OCI-LY3 (cell line): ENCODE measurements at regions not wholly inside any gene's neighbourhood (a gene's known extent, or its start where the extent isn't known, plus 50 kb on each side); places are given as distances from the start of the nearest gene placed in this dataset.

Experiments used
- EZH2phosphoT487 ChIP-seq: fragments of 200-600 bp; shearing (Covaris generic); IDR thresholded peaks from 2 replicates; pipeline ENCODE4 v1.6.1; 2018; ENCODE audit warnings: antibody characterized with exemption, mixed run types, low read depth
- TF ChIP-seq, protein P1 (sequence below): fragments of 200-600, 300-600 bp; sonication (generic); IDR thresholded peaks from 2 replicates; pipeline ENCODE4 v1.5.1; 2014; ENCODE audit warnings: antibody characterized with exemption, low read length, low read depth

DNA sequence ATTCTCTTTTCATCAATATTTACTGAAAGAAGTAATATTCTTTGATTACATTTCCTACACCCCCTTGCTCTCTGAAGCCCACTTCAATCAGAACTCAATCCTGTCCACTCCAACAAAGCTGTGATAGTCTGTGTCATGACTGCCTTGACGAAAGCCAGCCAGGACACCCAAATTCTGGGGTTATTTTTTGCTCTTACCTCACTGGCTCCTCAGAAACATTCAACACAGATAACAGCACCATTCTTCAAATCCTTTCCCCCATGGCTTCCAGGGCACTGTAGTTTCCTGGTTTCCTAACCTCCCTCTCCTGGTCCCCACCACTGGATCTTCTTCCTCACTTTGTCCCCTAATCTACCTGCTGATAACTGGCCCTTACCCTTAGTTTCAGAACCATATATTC is 106.1 kb upstream of the FER start:
- TF ChIP-seq, protein P1, sequence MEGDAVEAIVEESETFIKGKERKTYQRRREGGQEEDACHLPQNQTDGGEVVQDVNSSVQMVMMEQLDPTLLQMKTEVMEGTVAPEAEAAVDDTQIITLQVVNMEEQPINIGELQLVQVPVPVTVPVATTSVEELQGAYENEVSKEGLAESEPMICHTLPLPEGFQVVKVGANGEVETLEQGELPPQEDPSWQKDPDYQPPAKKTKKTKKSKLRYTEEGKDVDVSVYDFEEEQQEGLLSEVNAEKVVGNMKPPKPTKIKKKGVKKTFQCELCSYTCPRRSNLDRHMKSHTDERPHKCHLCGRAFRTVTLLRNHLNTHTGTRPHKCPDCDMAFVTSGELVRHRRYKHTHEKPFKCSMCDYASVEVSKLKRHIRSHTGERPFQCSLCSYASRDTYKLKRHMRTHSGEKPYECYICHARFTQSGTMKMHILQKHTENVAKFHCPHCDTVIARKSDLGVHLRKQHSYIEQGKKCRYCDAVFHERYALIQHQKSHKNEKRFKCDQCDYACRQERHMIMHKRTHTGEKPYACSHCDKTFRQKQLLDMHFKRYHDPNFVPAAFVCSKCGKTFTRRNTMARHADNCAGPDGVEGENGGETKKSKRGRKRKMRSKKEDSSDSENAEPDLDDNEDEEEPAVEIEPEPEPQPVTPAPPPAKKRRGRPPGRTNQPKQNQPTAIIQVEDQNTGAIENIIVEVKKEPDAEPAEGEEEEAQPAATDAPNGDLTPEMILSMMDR, result no peak
- TF ChIP-seq EZH2phosphoT487, result no peak
